ENCODE measurements at regions not wholly inside any gene's neighbourhood (a gene's known extent, or its start where the extent isn't known, plus 50 kb on each side); places are given as distances from the start of the nearest gene placed in this dataset.
"Not testable (repeated sequence)": the region's sequence is repeated elsewhere in the genome, so short reads cannot be mapped to it uniquely, and the experiment has no call there.

- no peak for DNase-seq (ENCODE audit: low read depth, low spot score)
Observed at GRCh38 chr3:145022447-145022846, 1050.8 kb downstream of the DIPK2A start.

GRCh38 chr3:145024700-145025099, 1053.1 kb downstream of the DIPK2A start:
- no peak for DNase-seq (ENCODE audit: low read depth, low spot score)

- not testable (repeated sequence) for DNase-seq (ENCODE audit: low read depth, low spot score)
Observed at GRCh38 chr3:145027186-145027585, 1055.6 kb downstream of the DIPK2A start.

GRCh38 chr3:145032791-145033190, 1061.2 kb downstream of the DIPK2A start:
- DNase-seq (ENCODE audit: low read depth, low spot score): no peak

GRCh38 chr3:145035682-145036081, 1064.1 kb downstream of the DIPK2A start:
- no peak for DNase-seq (ENCODE audit: low read depth, low spot score)

- not testable (repeated sequence) for DNase-seq (ENCODE audit: low read depth, low spot score)
Observed at GRCh38 chr3:145054055-145054454, 1082.4 kb downstream of the DIPK2A start.

- DNase-seq (ENCODE audit: low read depth, low spot score): no peak
Observed at GRCh38 chr3:145055375-145056076, 1083.9 kb downstream of the DIPK2A start.

GRCh38 chr3:145058483-145058882, 1086.9 kb downstream of the DIPK2A start:
- no peak for DNase-seq (ENCODE audit: low read depth, low spot score)

- no peak for DNase-seq (ENCODE audit: low read depth, low spot score)
Observed at GRCh38 chr3:145063616-145064015, 1092.0 kb downstream of the DIPK2A start.

GRCh38 chr3:145070795-145071194, 1090.2 kb downstream of the PLOD2 start:
- DNase-seq (ENCODE audit: low read depth, low spot score): no peak

- DNase-seq (ENCODE audit: low read depth, low spot score): no peak
Observed at GRCh38 chr3:145079436-145079835, 1081.5 kb downstream of the PLOD2 start.

- DNase-seq (ENCODE audit: low read depth, low spot score): no peak
Observed at GRCh38 chr3:145087038-145087437, 1073.9 kb downstream of the PLOD2 start.

- DNase-seq (ENCODE audit: low read depth, low spot score): no peak
Observed at GRCh38 chr3:145088917-145089316, 1072.1 kb downstream of the PLOD2 start.

- DNase-seq (ENCODE audit: low read depth, low spot score): no peak
Observed at GRCh38 chr3:145089337-145089736, 1071.6 kb downstream of the PLOD2 start.

- DNase-seq (ENCODE audit: low read depth, low spot score): peak; percentile 73
Observed at GRCh38 chr3:145094355-145094941, 1066.5 kb downstream of the PLOD2 start.

GRCh38 chr3:145111141-145111540, 1049.8 kb downstream of the PLOD2 start:
- not testable (repeated sequence) for DNase-seq (ENCODE audit: low read depth, low spot score)

- DNase-seq (ENCODE audit: low read depth, low spot score): no peak
Observed at GRCh38 chr3:145116769-145117168, 1044.2 kb downstream of the PLOD2 start.

GRCh38 chr3:145118303-145118702, 1042.7 kb downstream of the PLOD2 start:
- DNase-seq (ENCODE audit: low read depth, low spot score): no peak

- peak; percentile 29 for DNase-seq (ENCODE audit: low read depth, low spot score)
Observed at GRCh38 chr3:145124900-145125678, 1035.9 kb downstream of the PLOD2 start.

GRCh38 chr3:145133281-145133680, 1027.7 kb downstream of the PLOD2 start:
- no peak for DNase-seq (ENCODE audit: low read depth, low spot score)

GRCh38 chr3:145134738-145135137, 1026.2 kb downstream of the PLOD2 start:
- no peak for DNase-seq (ENCODE audit: low read depth, low spot score)

- DNase-seq (ENCODE audit: low read depth, low spot score): no peak
Observed at GRCh38 chr3:145144361-145144760, 1016.6 kb downstream of the PLOD2 start.

- no peak for DNase-seq (ENCODE audit: low read depth, low spot score)
Observed at GRCh38 chr3:145145461-145145860, 1015.5 kb downstream of the PLOD2 start.
